ENCODE measurements at regions not wholly inside any gene's neighbourhood (a gene's known extent, or its start where the extent isn't known, plus 50 kb on each side); places are given as distances from the start of the nearest gene placed in this dataset.

DNA sequence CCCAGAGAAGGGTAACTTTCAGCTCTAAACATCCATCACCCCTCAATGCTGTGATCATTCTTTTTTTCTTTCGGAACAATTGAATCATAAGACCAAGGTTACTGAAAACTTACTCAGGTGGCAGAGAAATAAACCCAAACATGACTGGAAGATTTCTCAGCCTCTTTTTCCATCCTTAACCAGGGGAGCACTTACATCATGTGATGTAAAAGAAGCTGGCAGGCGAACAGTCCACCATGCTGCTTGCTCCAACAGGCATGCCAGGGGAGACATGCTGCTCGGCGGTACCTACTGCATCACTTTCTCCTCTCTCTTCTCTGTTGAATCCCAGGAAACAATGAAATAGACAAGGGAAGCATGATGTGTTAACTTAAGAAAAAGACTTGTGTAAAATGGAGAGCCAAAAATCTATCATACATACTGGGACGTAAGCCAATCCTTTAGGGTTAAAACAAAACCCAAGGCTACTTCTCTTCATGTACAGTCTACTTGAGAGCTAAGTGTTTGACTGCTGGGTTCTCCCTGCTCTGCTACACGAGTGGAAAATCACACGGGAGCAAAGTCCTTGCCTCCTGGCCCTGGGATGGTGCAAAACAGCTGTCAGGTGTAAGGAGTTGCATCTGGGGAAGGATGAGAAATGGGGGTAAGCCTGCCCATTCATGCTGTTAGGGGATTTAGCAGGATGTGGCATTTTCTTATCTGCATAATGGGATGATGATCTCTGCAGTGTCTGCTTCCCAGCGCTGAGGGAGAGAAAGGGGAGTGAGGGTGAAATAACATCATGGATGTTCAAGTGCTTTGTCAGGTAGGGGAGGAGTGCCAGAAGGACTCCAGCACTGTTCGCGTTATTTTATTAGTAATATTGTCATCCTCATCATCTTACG is 64.3 kb upstream of the ZNF438 start:
- ChIA-PET POLR2A (no interaction called here), CTCF (no interaction called here)
- TF ChIP-seq HDGF (IDR thresholded peaks at IDR 0.05; ENCODE audit: borderline replicate concordance): no peak
- no peak for TF ChIP-seq NFRKB (IDR thresholded peaks at IDR 0.05)
- no peak for TF ChIP-seq ELF4 (IDR thresholded peaks at IDR 0.05)
- TF ChIP-seq CTBP1 (IDR thresholded peaks at IDR 0.05; ENCODE audit: borderline replicate concordance): no peak
- no peak for TF ChIP-seq LEF1 (IDR thresholded peaks at IDR 0.05; ENCODE audit: borderline replicate concordance)
- TF ChIP-seq SP1 (IDR thresholded peaks at IDR 0.05): no peak
- no peak for TF ChIP-seq PKNOX1 (IDR thresholded peaks at IDR 0.05)
- no peak for TF ChIP-seq ARNT (IDR thresholded peaks at IDR 0.05)
- TF ChIP-seq TARDBP (IDR thresholded peaks at IDR 0.05): no peak
- no peak for TF ChIP-seq L3MBTL2 (conservative IDR thresholded peaks at IDR 0.05)
- no peak for TF ChIP-seq FOXA1 (IDR thresholded peaks at IDR 0.05)
- no peak for TF ChIP-seq ZNF384 (IDR thresholded peaks at IDR 0.05)
- DNase-seq (ENCODE audit: extremely low spot score): no peak

- POLR2A ChIA-PET: no interaction called here
- TF ChIP-seq ARNT (IDR thresholded peaks at IDR 0.05) (no peak), CTBP1 (IDR thresholded peaks at IDR 0.05; ENCODE audit: borderline replicate concordance) (no peak), FOXK2 (IDR thresholded peaks at IDR 0.05) (no peak), NFRKB (IDR thresholded peaks at IDR 0.05) (no peak), HDGF (IDR thresholded peaks at IDR 0.05; ENCODE audit: borderline replicate concordance) (no peak), FOXA1 (IDR thresholded peaks at IDR 0.05) (no peak), TARDBP (IDR thresholded peaks at IDR 0.05) (no peak), FOXM1 (IDR thresholded peaks at IDR 0.05; ENCODE audit: borderline replicate concordance) (no peak), SP1 (IDR thresholded peaks at IDR 0.05) (no peak)
- CTCF ChIA-PET: no interaction called here
- no peak for DNase-seq (ENCODE audit: extremely low spot score)
Measured at GRCh38 chr10:31098046-31098445, 66.4 kb upstream of the ZNF438 start.

DNA sequence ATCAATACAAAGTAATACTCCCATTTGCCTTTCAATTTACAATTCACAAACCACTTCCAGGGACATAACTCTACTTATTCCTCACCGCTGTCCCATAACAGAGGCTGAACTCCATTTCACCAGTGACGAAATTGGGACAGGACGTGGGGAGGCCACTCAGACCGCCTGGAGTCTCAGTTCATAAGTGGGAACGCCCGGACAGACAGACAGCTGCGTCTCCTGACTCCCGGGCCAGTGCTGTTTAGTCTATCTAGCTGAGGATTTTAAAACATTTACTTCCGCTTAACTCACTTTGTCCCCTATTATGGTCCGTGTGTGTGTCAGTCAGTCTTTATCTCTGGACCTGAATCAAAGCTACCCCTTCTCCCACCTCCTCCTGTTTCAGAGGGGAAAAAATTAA is 67.4 kb upstream of the ZNF438 start:
- DNase-seq (ENCODE audit: extremely low spot score): no peak
- CTCF ChIA-PET: no interaction called here
- POLR2A ChIA-PET: interaction anchor here (1.8 kb wide), 1 partner anchor 68 kb away, joined by 7 read pairs; the partner anchor contains the start of gene ZNF438
- TF ChIP-seq FOXM1 (IDR thresholded peaks at IDR 0.05; ENCODE audit: borderline replicate concordance) (no peak), SP1 (IDR thresholded peaks at IDR 0.05) (no peak), PKNOX1 (IDR thresholded peaks at IDR 0.05) (no peak), FOXA1 (IDR thresholded peaks at IDR 0.05) (no peak), ARNT (IDR thresholded peaks at IDR 0.05) (no peak), TARDBP (IDR thresholded peaks at IDR 0.05) (no peak)

DNA sequence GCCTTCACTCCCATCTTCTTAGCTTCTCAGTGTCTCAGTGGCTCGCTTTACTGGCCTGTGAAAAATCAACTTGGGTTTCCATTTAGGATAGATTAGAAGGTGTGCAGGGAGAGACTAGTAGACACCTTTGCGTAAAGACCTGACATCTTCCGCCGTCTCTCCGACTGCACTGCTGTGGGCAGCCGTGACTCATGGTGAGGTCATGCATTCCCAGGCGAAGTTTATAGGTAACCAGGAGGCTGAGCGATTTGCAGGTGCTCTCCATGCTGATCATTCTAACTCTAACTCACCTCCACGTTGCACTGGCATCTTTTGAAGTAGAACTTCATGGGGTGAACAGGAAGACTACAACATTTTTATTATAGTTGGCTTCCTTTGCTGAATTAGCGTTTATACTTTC is 68.0 kb upstream of the ZNF438 start:
- POLR2A ChIA-PET: interaction anchor here (1.8 kb wide), 1 partner anchor 68 kb away, joined by 7 read pairs; the partner anchor contains the start of gene ZNF438
- DNase-seq (ENCODE audit: extremely low spot score): no peak
- CTCF ChIA-PET: no interaction called here
- TF ChIP-seq HDGF (IDR thresholded peaks at IDR 0.05; ENCODE audit: borderline replicate concordance) (no peak), FOXA1 (IDR thresholded peaks at IDR 0.05) (no peak), NFRKB (IDR thresholded peaks at IDR 0.05) (no peak), PKNOX1 (IDR thresholded peaks at IDR 0.05) (no peak), LEF1 (IDR thresholded peaks at IDR 0.05; ENCODE audit: borderline replicate concordance) (no peak), L3MBTL2 (conservative IDR thresholded peaks at IDR 0.05) (no peak), CTBP1 (IDR thresholded peaks at IDR 0.05; ENCODE audit: borderline replicate concordance) (no peak), TARDBP (IDR thresholded peaks at IDR 0.05) (no peak), SUZ12 (IDR thresholded peaks at IDR 0.05) (no peak), ZNF384 (IDR thresholded peaks at IDR 0.05) (no peak), FOXK2 (IDR thresholded peaks at IDR 0.05) (no peak), ARNT (IDR thresholded peaks at IDR 0.05) (no peak), BHLHE40 (IDR thresholded peaks at IDR 0.05; ENCODE audit: borderline replicate concordance) (no peak)

- no peak for DNase-seq (ENCODE audit: extremely low spot score)
- POLR2A ChIA-PET: interaction anchor here (1.8 kb wide), 1 partner anchor 69 kb away, joined by 7 read pairs; the partner anchor contains the start of gene ZNF438
- CTCF ChIA-PET: no interaction called here
- TF ChIP-seq FOXA1 (IDR thresholded peaks at IDR 0.05) (no peak), SUZ12 (IDR thresholded peaks at IDR 0.05) (no peak), ZNF384 (IDR thresholded peaks at IDR 0.05) (no peak), TARDBP (IDR thresholded peaks at IDR 0.05) (no peak), ELF4 (IDR thresholded peaks at IDR 0.05) (no peak), CTBP1 (IDR thresholded peaks at IDR 0.05; ENCODE audit: borderline replicate concordance) (no peak), L3MBTL2 (conservative IDR thresholded peaks at IDR 0.05) (no peak), FOXM1 (IDR thresholded peaks at IDR 0.05; ENCODE audit: borderline replicate concordance) (no peak), BHLHE40 (IDR thresholded peaks at IDR 0.05; ENCODE audit: borderline replicate concordance) (no peak), FOXK2 (IDR thresholded peaks at IDR 0.05) (no peak), SP1 (IDR thresholded peaks at IDR 0.05) (no peak), ARNT (IDR thresholded peaks at IDR 0.05) (no peak)
Measured at GRCh38 chr10:31100115-31100601, 68.5 kb upstream of the ZNF438 start.

DNA sequence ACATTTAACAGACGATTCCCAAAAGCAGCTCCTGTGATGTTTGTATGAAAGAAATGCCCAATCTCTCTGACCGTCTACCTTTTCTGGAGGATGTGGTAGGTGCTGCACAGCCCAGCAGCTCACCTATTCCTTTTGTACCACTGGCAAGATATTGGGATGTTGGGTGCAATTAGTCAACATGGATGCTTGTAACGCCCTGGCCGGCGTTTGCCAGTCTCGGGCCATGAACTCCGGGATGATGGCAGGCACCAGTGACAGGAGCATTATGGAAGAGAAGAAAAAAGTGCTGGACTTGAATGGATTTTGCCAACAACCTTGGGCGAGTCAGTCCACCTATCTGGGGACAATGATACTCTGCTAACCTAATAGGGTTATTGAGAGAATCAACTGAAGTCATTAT is 69.0 kb upstream of the ZNF438 start:
- POLR2A ChIA-PET: interaction anchor here (1.8 kb wide), 1 partner anchor 69 kb away, joined by 7 read pairs; the partner anchor contains the start of gene ZNF438

More for the DNA sequence above, 69.0 kb upstream of the ZNF438 start:
- TF ChIP-seq NFRKB (IDR thresholded peaks at IDR 0.05) (no peak), FOXA1 (IDR thresholded peaks at IDR 0.05) (no peak), ELF4 (IDR thresholded peaks at IDR 0.05) (no peak), HDGF (IDR thresholded peaks at IDR 0.05; ENCODE audit: borderline replicate concordance) (no peak), FOXK2 (IDR thresholded peaks at IDR 0.05) (no peak), SUZ12 (IDR thresholded peaks at IDR 0.05) (no peak), BHLHE40 (IDR thresholded peaks at IDR 0.05; ENCODE audit: borderline replicate concordance) (no peak), TARDBP (IDR thresholded peaks at IDR 0.05) (no peak), SP1 (IDR thresholded peaks at IDR 0.05) (no peak), PKNOX1 (IDR thresholded peaks at IDR 0.05) (no peak), ARNT (IDR thresholded peaks at IDR 0.05) (no peak), L3MBTL2 (conservative IDR thresholded peaks at IDR 0.05) (no peak), ZNF384 (IDR thresholded peaks at IDR 0.05) (no peak), CTBP1 (IDR thresholded peaks at IDR 0.05; ENCODE audit: borderline replicate concordance) (no peak), FOXM1 (IDR thresholded peaks at IDR 0.05; ENCODE audit: borderline replicate concordance) (no peak), LEF1 (IDR thresholded peaks at IDR 0.05; ENCODE audit: borderline replicate concordance) (no peak)
- CTCF ChIA-PET: interaction anchor here (1.2 kb wide), 1 partner anchor 69 kb away, joined by 4 read pairs; the partner anchor contains the start of gene ZNF438
- no peak for DNase-seq (ENCODE audit: extremely low spot score)

Measured in HEK293T (cell line).